Kidney (tissue), 13 donors: ENCODE measurements at regions not wholly inside any gene's neighbourhood (a gene's known extent, or its start where the extent isn't known, plus 50 kb on each side); places are given as distances from the start of the nearest gene placed in this dataset.

Source experiments
- DNase-seq, 5 donors: peaks; one replicate each; pipeline ENCODE4 v3.0.0-alpha.2; 2013 to 2020
- FAIRE-seq: peaks from 2 replicates; lab custom pipeline; 2012; peaks lifted over from hg19 to GRCh38; lab: Jason Lieb, UNC
- H3K27ac ChIP-seq, 2 donors: one replicate each; pipeline ENCODE4 v1.7.0; 2013; ENCODE audit warnings: low read depth in 2 of 2, low read length in 2 of 2, inconsistent platforms in 1 of 2
- H3K27me3 ChIP-seq: one replicate; pipeline ENCODE4 v1.7.1; 2013; ENCODE audit warnings: low read length, inconsistent platforms; ENCODE audit not compliant: control insufficient read depth, insufficient read depth
- H3K36me3 ChIP-seq, 3 donors: one replicate each; pipeline versions ENCODE4 v1.7.0 to v1.7.1; 2013; ENCODE audit warnings: low read length in 3 of 3, control low read depth in 1 of 3, inconsistent platforms in 1 of 3; ENCODE audit not compliant: insufficient read depth in 3 of 3, control insufficient read depth in 2 of 3
- H3K4me1 ChIP-seq, 3 donors: one replicate each; pipeline versions ENCODE4 v1.7.0 to v1.7.1; 2013; ENCODE audit warnings: low read length in 3 of 3, inconsistent platforms in 1 of 3, low read depth in 1 of 3; ENCODE audit not compliant: control insufficient read depth in 2 of 3, insufficient read depth in 2 of 3
- H3K4me3 ChIP-seq, 3 donors: one replicate each; pipeline versions ENCODE4 v1.7.0 to v1.8.1; 2013; ENCODE audit warnings: low read length in 3 of 3, control low read depth in 1 of 3, inconsistent platforms in 1 of 3
- H3K9ac ChIP-seq, 3 donors: one replicate each; pipeline versions ENCODE4 v1.7.0 to v1.7.1; 2013; ENCODE audit warnings: low read length in 3 of 3, control low read depth in 1 of 3, inconsistent platforms in 1 of 3
- H3K9me3 ChIP-seq, 3 donors: one replicate each; pipeline versions ENCODE4 v1.7.0 to v1.7.1; 2013; ENCODE audit warnings: low read length in 3 of 3, control low read depth in 1 of 3, inconsistent platforms in 1 of 3; ENCODE audit not compliant: control insufficient read depth in 2 of 3, insufficient read depth in 1 of 3
- intact Hi-C: fragments of 100-400 bp; cut with DNase I; formaldehyde crosslinking; loops from one replicate; pipeline ENCODE4 v1.11.1; 2022
- TF ChIP-seq, protein P1 (sequence below): IDR thresholded peaks from 3 replicates; pipeline ENCODE4 v1.5.1; 2012; ENCODE audit warnings: mild to moderate bottlenecking, moderate library complexity, borderline replicate concordance; ENCODE audit not compliant: insufficient read depth; ENCODE audit errors: extremely low read depth
- donor health status: control.
- donor health status: control.
- donor health status: control.
- donor health status: control.
- donor health status: control.
- donor health status: DM: yes; HTN: yes; CAD: no.
- donor health status: Normal renal cell carcinoma (clear cell type).

DNA sequence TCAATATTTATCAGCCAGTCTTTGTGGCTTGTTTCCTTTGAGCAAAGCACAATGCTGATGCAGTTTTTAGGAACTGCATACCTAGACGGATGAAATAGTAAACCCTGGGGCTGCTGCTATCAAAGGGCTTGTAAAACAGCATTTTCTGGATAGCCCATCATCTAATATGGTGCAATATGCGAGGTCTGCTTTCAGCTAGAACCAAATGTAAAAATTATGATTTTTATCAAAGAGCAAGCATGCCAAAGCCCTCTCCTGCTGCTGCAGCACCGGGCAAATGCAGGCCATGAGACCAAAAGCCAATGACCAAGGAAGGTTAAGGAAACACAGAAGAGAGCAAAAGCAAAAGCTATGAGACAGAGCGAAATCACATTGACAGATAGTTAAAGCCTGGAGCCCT, 1000.4 kb downstream of the MAT2B start:
- H3K36me3 ChIP-seq = no peaks in the 10 kb centered on the region
- no peak overlapping the region for H3K9ac ChIP-seq
- FAIRE-seq (no peak), DNase-seq (no peak)
- no peaks in the 10 kb centered on the region for H3K9me3 ChIP-seq
- TF ChIP-seq, protein P1, sequence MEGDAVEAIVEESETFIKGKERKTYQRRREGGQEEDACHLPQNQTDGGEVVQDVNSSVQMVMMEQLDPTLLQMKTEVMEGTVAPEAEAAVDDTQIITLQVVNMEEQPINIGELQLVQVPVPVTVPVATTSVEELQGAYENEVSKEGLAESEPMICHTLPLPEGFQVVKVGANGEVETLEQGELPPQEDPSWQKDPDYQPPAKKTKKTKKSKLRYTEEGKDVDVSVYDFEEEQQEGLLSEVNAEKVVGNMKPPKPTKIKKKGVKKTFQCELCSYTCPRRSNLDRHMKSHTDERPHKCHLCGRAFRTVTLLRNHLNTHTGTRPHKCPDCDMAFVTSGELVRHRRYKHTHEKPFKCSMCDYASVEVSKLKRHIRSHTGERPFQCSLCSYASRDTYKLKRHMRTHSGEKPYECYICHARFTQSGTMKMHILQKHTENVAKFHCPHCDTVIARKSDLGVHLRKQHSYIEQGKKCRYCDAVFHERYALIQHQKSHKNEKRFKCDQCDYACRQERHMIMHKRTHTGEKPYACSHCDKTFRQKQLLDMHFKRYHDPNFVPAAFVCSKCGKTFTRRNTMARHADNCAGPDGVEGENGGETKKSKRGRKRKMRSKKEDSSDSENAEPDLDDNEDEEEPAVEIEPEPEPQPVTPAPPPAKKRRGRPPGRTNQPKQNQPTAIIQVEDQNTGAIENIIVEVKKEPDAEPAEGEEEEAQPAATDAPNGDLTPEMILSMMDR = no peak
- H3K4me1 ChIP-seq = no peaks in the 10 kb centered on the region
- no peak overlapping the region for H3K4me3 ChIP-seq
- no peaks in the 10 kb centered on the region for H3K27me3 ChIP-seq
- H3K27ac ChIP-seq = no peak overlapping the region
- intact Hi-C loops = no loop called here

DNA sequence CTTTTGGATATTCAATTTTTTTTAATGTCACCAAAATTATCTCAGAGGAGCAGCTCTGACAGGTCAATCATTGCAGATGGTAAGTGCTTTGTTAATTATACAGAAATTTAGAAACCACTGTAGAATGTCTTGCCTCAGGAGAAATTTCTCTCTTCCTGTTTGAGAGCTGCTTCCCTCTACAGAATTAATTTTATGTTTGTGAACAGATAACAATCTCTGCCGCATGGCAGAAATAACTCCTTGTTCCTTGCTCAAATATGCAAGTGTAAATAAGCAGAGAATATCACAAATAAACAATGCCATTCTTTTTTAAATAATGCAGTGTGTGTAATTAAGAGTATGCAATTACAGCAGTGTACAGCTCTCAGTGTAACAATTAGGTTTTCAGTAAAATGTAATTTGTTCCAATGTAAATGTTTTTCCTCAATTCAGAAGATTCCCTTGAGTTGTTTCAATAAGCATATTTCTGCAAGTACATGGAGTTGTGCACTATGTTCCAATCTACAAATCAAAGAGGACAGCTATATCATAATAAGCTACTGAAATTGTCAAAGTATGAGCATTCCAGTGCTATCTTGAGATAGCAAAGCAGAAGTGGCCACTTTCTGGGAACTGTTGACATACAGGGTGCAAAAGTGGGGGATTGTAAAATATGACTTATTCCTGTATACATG, 1012.8 kb downstream of the MAT2B start:
- no peak overlapping the region for H3K4me3 ChIP-seq
- H3K9me3 ChIP-seq = no peaks in the 10 kb centered on the region
- no peaks in the 10 kb centered on the region for H3K27me3 ChIP-seq
- FAIRE-seq = no peak
- TF ChIP-seq, protein P1 = no peak
- H3K27ac ChIP-seq = no peak overlapping the region
- no peak for DNase-seq
- H3K4me1 ChIP-seq = no peaks in the 10 kb centered on the region
- no peak overlapping the region for H3K9ac ChIP-seq
- intact Hi-C loops = no loop called here
- H3K36me3 ChIP-seq = no peaks in the 10 kb centered on the region

DNA sequence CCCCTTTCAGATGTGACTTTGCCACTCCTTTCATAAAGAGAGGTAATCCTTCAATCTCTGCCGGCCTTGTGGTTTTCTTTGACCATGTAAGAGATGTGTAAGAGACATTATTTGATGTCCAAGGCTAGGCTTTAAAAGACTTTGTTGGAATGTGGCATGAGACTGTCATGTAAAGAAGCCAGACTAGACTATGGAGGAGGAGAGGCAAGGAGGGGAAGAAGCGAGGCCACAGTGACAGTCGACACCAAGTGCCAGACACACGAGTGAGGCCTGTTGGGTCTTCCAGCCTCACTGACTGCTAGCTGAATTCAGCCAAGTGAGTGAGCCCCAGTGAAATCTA, 1013.3 kb downstream of the MAT2B start:
- H3K36me3 ChIP-seq = no peaks in the 10 kb centered on the region
- no peak overlapping the region for H3K27ac ChIP-seq
- TF ChIP-seq, protein P1 = no peak
- H3K27me3 ChIP-seq = no peaks in the 10 kb centered on the region
- H3K4me3 ChIP-seq = no peak overlapping the region
- H3K9ac ChIP-seq = no peak overlapping the region
- no peaks in the 10 kb centered on the region for H3K4me1 ChIP-seq
- intact Hi-C loops = no loop called here
- H3K9me3 ChIP-seq = no peaks in the 10 kb centered on the region
- FAIRE-seq = no peak
- no peak for DNase-seq
